HG03108 (cell line): ENCODE measurements at regions not wholly inside any gene's neighbourhood (a gene's known extent, or its start where the extent isn't known, plus 50 kb on each side); places are given as distances from the start of the nearest gene placed in this dataset.
"Not testable (repeated sequence)": the region's sequence is repeated elsewhere in the genome, so short reads cannot be mapped to it uniquely, and the experiment has no call there.

Source experiments
- ATAC-seq: cut with Tn5 transposase; IDR thresholded peaks from one replicate; pipeline ENCODE4 v1.9.1; 2021; ENCODE audit warnings: moderate library complexity; ENCODE audit not compliant: unreplicated experiment

DNA sequence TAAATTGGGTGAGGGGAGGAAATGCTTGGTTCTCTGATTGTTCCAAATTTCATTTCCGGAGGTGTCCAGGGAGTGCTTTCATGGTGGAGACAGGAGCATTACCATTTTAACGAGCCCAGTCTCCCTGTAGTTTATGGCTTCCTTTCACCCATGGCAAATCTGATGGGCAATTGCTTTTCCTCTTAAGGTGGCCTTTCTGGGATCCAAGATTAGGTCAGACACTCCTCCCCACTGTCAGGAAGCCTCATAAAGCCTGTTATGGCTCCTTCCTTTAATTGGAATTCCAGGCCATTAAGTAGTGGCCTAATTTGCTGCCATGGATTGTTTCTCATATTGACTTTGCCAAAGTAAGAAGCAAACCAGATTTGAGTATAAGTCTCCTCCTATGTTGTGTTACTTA, 157.8 kb downstream of the PDCD6IP start:
- no peak for ATAC-seq

- no peak for ATAC-seq
These were observed 158.3 kb downstream of the PDCD6IP start for GRCh38 chr3:33956776-33957175.

GRCh38 chr3:33957176-33957575, 158.7 kb downstream of the PDCD6IP start:
- ATAC-seq = no peak

DNA sequence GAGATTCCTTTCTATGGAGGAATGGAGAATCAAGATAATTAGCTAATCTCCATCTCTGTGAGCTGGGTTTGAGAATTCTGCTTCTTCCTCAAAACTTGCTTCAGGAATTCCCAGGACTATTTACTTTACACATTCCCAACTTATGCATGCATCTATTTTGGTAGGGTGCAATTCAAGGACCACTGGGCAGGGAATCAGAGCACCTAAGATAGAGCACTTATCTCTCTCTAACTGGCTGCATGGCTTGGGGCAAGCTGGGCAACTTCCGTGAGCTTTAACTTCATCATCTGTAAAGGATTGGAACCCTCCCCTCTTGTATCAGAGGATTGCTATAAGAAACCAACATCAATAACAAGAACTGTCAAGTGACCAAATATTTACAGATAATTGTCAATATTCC, 160.2 kb downstream of the PDCD6IP start:
- no peak for ATAC-seq

DNA sequence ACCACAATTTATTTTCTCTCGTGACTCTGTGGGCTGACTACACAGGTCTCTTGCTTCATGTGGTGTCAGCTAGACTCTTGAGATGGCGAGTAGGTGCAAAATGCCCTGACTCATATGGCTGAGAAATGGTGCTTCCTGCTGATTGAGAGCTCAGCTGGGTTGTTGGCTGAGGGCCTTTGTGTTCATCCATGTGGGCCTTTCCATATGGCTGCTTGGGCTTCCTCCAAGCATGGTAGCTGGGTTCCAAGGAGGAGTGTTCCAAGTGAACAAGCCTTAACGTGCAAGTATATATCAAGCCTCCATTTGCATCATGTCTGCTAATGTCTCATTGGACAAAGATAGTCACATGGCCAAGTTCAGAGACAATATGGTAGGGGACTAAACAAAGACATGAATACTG, 164.0 kb downstream of the PDCD6IP start:
- ATAC-seq = no peak

DNA sequence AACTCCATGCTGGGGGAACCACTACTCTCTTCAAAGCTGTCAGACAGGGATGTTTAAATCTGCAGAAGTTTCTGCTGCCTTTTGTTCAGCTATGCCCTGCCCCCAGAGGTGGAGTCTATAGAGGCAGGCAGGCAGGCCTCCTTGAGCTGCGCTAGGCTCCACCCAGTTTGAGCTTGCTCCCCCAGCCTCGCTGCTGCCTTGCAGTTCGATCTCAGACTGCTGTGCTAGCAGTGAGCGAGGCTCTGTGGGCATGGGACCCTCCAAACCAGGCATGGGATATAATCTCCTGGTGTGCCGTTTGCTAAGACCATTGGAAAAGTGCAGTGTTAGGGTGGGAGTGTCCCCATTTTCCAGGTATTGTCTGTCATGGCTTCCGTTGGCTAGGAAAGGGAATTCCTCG, 171.8 kb downstream of the PDCD6IP start:
- not testable (repeated sequence) for ATAC-seq

DNA sequence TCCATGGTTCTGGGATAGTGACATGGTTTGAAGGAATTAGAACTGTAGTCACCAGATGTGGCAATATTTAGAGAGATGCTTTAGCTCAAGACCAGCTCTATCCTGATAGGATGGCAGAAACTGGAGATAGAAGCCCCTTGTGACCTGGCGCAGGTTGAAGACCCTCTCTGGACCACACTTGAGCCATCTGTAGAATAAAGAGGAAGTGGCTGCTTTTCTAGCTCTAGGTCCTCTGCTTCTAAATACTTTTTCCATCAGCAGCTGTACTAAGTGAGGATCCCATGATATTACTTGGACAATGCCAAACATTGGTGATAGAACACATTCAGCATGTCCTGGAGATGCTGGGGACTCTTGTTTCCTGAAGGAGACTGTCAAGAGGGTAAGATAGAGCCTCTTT, 172.6 kb downstream of the PDCD6IP start:
- ATAC-seq = no peak

DNA sequence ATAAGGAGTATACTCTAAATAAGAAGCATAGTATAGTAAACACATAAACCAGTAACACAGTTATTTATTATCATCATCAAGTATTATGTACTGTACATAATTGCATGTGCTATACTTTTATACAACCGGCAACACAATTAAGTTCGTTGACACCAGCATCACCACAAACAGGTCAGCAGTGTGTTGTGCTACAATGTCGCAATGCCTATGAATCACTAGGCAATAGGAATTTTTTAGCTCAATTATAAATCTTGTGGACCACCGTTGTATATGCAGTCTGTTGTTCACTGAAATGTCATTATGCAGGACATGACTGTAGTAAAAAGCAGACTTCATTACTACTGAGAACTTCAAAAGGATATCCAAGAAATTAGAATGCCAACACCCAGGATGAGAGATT, 177.0 kb downstream of the PDCD6IP start:
- ATAC-seq = no peak

GRCh38 chr3:33977227-33977626, 178.8 kb downstream of the PDCD6IP start:
- no peak for ATAC-seq

DNA sequence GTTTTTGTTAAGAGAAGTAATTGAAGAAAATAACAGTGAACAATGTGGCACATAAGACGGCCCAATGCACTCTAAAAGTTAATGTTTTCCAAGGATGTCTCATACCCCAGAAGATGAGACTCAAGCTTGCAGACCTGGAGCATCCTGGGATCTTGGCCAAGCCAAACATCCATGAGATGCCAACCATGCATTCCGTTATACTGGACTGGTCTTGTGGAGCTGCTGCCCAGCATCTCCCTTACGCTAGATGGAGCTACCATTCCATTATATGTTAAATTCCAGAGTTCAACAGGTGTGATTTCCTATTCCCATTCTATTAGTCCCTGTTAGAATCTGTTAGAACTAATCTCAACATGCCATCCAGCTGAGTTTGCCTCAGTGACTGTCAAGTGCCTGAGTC, 181.8 kb downstream of the PDCD6IP start:
- ATAC-seq = no peak

- ATAC-seq = no peak
These were observed 183.9 kb downstream of the PDCD6IP start for GRCh38 chr3:33982269-33982798.

DNA sequence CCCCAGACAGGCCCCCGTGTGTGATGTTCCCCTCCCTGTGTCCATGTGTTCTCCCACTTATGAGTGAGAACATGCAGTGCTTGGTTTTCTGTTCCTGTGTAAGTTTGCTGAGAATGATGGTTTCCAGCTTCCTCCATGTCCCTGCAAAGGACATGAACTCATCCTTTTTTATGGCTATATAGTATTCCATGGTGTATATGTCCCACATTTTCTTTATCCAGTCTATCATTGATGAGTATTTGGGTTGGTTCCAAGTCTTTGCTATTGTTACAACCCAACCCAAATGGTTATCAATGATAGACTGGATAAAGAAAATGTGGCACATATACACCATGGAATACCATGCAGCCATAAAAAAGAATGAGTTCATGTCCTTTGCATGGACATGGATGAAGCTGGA, 184.5 kb downstream of the PDCD6IP start:
- ATAC-seq = not testable (repeated sequence)

- ATAC-seq = no peak
These were observed 190.8 kb downstream of the PDCD6IP start for GRCh38 chr3:33989229-33989628.

DNA sequence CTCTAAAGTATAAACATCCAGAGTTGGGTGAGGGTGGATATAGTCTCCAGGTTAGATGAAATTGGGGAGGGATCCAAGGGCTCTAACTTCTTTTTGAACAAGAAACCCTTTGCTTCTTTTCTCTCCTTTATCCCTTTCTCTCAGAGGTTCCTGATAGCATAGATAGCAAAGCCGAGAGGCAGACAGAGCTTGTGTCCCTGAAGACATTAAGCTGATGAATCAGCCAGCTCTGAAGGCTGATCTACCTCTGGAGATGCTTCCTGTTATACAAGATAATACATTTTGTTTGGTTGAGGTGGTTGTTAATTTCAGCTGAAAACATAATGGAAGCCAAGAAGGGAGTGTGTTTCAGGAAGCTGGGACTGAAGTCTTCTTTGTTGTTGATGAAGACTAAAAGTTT, 193.2 kb downstream of the PDCD6IP start:
- no peak for ATAC-seq

DNA sequence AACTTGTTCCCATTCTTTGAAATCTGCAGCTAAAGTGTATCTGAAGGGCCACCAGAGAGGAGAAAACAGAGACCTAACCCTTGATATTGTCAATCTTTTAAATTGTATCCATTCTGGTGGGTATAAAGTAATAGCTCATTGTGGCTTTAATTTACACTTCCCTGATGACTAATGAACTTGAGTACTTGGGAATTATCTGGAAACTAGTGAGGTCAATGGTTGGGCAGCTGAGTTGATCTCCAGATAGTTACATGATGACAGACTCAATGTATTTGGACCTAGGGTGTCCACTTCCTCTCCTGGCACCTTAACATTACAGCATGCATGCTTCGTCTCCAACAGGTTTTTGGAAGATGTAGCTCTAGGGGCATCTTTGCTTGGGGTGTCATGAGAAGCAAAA, 195.2 kb downstream of the PDCD6IP start:
- no peak for ATAC-seq

- ATAC-seq = no peak
These were observed 196.1 kb downstream of the PDCD6IP start for GRCh38 chr3:33994568-33994967.

GRCh38 chr3:34000301-34000700, 201.9 kb downstream of the PDCD6IP start:
- no peak for ATAC-seq

DNA sequence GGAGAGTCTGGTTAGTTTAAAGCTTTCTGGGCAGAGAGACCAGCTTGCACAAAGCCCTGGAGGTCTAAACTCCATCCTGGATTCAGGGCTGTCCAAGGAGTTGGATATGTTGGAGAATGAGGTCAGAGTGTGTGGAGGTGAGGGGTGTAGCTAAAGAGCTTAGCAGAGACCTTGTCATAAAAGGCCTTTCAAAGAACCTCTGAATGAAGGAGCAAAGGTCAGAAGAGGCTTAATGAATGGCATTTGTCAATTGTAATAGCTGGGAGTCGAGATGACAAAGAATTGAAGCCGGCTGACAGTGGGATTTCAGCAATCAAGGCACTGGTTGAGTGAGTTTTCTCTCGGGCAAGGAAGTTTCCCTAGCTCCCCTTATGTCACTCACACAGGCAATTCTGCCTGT, 202.6 kb downstream of the PDCD6IP start:
- ATAC-seq = no peak

- ATAC-seq = no peak
These were observed 203.6 kb downstream of the PDCD6IP start for GRCh38 chr3:34001990-34002389.

- no peak for ATAC-seq
These were observed 204.2 kb downstream of the PDCD6IP start for GRCh38 chr3:34002569-34003100.

GRCh38 chr3:34005886-34006285, 207.5 kb downstream of the PDCD6IP start:
- ATAC-seq = no peak

- ATAC-seq = no peak
These were observed 209.8 kb downstream of the PDCD6IP start for GRCh38 chr3:34008191-34008590.
